ENCODE measurements at regions not wholly inside any gene's neighbourhood (a gene's known extent, or its start where the extent isn't known, plus 50 kb on each side); places are given as distances from the start of the nearest gene placed in this dataset.
"Not testable (repeated sequence)": the region's sequence is repeated elsewhere in the genome, so short reads cannot be mapped to it uniquely, and the experiment has no call there.

DNA sequence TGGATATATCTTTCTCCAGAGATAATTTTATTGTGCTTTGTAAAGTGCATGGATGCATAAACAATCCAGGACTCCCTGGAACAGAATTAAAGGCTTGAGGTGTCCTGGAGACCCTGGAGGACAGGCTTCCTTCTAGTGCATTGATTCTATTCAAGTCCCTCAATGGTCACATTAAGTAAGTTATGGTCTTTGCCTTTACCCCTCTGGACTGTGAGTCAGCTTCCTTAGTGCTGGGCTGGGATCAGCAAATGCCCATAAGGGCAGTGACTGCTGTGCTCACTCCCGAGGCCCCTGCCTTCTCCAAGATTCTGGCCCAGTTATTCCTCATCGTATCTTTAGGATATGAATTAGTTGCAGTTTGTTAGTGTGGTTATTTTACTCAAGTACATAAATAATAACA, 178.7 kb upstream of the PRSS58 start:
- TF ChIP-seq, protein P1, sequence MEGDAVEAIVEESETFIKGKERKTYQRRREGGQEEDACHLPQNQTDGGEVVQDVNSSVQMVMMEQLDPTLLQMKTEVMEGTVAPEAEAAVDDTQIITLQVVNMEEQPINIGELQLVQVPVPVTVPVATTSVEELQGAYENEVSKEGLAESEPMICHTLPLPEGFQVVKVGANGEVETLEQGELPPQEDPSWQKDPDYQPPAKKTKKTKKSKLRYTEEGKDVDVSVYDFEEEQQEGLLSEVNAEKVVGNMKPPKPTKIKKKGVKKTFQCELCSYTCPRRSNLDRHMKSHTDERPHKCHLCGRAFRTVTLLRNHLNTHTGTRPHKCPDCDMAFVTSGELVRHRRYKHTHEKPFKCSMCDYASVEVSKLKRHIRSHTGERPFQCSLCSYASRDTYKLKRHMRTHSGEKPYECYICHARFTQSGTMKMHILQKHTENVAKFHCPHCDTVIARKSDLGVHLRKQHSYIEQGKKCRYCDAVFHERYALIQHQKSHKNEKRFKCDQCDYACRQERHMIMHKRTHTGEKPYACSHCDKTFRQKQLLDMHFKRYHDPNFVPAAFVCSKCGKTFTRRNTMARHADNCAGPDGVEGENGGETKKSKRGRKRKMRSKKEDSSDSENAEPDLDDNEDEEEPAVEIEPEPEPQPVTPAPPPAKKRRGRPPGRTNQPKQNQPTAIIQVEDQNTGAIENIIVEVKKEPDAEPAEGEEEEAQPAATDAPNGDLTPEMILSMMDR (IDR thresholded peaks at IDR 0.05), result no peak
- no peak for DNase-seq
- no peak for ATAC-seq
- intact Hi-C loops (cut with DNase I, micrococcal nuclease), result no loop called here
- H3K36me3 ChIP-seq (ENCODE audit: low read depth), result no peaks in the 10 kb centered on the region
- no peak overlapping the region for H3K4me3 ChIP-seq
- no peaks in the 10 kb centered on the region for H3K4me1 ChIP-seq (ENCODE audit: low read depth)
- H3K9me3 ChIP-seq, result no peaks in the 10 kb centered on the region

DNA sequence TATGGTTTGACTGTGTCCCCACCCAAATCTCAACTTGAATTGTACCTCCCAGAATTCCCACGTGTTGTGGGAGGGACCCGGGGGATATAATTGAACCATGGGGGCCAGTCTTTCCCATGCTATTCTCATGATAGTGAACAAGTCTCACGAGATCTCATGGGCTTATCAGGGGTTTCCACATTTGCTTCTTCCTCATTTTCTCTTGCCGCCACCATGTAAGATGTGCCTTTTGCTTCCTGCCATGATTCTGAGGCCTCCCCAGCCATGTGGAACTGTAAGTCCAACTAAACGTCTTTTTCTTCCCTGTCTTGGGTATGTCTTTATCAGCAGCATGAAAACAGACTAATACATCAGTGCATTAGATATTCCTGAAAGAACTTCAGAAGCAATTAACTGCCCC, 177.7 kb upstream of the PRSS58 start:
- H3K4me3 ChIP-seq; H3K9me3 ChIP-seq; H3K4me1 ChIP-seq (ENCODE audit: low read depth); H3K36me3 ChIP-seq (ENCODE audit: low read depth); ATAC-seq; intact Hi-C loops (cut with DNase I, micrococcal nuclease); DNase-seq: not testable (repeated sequence)

DNA sequence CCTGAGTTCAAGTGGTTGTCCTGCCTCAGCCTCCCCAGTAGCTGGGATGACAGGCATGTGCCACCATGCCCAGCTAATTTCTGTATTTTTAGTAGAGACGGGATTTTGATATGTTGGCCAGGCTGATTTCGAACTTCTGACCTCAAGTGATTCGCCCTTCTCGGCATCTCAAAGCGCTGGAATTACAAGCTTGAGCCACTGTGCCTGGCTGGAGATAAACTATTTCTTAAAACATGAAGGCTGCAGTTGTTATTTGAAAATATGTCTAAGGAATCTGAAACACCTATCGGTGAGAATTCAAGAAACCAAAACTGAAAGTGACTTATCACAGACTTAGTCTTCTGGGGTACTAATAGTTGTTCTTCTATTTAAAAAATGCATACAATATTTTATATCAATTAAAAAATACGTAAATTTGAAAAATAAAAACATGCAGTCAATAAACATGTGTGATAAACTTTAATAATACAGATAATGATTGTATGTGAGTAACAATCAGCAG, 176.9 kb upstream of the PRSS58 start:
- ATAC-seq (no peak), DNase-seq (no peak)
- Histone ChIP-seq H3K4me3 (no peak overlapping the region), H3K4me1 (ENCODE audit: low read depth) (no peaks in the 10 kb centered on the region), H3K9me3 (no peaks in the 10 kb centered on the region), H3K36me3 (ENCODE audit: low read depth) (no peaks in the 10 kb centered on the region)
- intact Hi-C loops (cut with DNase I, micrococcal nuclease), result no loop called here
- TF ChIP-seq, protein P1 (IDR thresholded peaks at IDR 0.05), result no peak

DNA sequence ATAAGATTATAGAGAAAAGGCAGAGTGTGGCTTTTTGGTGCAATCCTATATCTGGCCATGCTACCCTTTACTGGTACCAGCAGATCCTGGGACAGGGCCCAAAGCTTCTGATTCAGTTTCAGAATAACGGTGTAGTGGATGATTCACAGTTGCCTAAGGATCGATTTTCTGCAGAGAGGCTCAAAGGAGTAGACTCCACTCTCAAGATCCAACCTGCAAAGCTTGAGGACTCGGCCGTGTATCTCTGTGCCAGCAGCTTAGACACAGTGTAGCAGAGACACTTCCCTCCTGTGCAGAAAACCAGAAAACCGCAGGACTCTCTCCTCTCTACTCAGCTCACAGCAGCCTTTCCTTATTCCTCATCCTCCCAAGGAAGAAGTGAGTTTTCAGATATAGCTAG, 176.3 kb upstream of the PRSS58 start:
- H3K4me1 ChIP-seq (ENCODE audit: low read depth); intact Hi-C loops (cut with DNase I, micrococcal nuclease); H3K36me3 ChIP-seq (ENCODE audit: low read depth); H3K9me3 ChIP-seq; ATAC-seq; H3K4me3 ChIP-seq; DNase-seq: not testable (repeated sequence)

DNA sequence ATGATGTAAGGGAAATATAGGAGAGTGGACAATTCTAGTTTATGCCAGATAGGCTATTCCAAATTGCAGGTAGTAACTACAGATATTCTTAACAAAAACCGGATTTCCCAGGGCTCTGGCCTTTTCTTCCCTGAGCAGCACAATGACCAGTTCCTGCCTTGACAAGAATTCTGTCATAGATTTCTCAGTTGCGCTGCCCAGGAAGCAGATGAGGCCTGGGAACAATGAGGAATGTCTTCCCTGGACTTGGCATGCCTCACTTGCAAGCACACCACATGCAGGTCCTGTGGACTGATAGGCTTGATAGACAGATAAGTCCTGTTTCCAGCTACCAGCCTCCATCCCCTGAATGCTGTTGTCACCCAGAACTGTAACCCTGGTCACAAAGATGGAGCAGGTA, 174.5 kb upstream of the PRSS58 start:
- H3K36me3 ChIP-seq (ENCODE audit: low read depth), result no peaks in the 10 kb centered on the region
- ATAC-seq, result no peak
- no peaks in the 10 kb centered on the region for H3K4me1 ChIP-seq (ENCODE audit: low read depth)
- H3K9me3 ChIP-seq, result no peaks in the 10 kb centered on the region
- no peak overlapping the region for H3K4me3 ChIP-seq
- TF ChIP-seq, protein P1 (IDR thresholded peaks at IDR 0.05), result no peak
- intact Hi-C loops (cut with DNase I, micrococcal nuclease), result no loop called here
- DNase-seq, result no peak

DNA sequence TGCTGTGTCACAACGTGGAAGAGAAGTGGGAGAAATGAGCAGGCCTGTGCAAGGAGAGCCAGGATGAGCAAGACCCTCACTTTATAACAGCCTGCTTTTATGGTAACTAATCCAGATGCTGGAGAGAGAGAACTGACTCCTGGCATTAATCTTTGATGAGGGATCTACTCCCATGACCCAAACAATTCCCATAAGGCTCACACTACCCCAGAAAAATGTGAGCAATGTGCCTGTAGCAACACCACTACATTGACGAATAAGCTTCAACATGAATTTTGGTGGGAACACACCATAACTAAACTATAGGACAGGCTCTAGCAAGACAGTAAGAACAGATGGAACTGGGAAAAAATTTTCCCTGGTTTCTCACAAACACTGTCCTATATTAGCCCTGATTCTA, 173.6 kb upstream of the PRSS58 start:
- no peaks in the 10 kb centered on the region for H3K9me3 ChIP-seq
- no peak for ATAC-seq
- no peak for DNase-seq
- intact Hi-C loops (cut with DNase I, micrococcal nuclease), result no loop called here
- H3K36me3 ChIP-seq (ENCODE audit: low read depth), result no peaks in the 10 kb centered on the region
- TF ChIP-seq, protein P1 (IDR thresholded peaks at IDR 0.05), result no peak
- no peak overlapping the region for H3K4me3 ChIP-seq
- no peaks in the 10 kb centered on the region for H3K4me1 ChIP-seq (ENCODE audit: low read depth)

DNA sequence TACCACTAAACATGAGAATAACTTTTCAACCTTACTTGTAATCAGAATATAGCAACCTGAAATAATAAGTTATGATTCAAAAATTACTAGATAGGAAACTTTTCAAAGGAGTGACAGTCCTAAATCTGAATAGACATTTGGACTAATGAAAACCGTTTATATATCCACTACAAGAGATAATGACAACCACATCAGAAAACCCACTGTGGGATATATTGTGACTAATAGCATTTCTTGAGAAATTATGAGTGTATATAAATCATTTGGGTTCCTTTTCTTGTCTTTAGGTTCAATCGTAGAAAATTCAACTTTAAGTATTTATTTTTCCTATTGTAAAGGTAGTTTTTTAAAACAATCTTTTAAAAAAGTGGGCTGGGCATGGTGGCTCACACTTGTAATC, 170.2 kb upstream of the PRSS58 start:
- Histone ChIP-seq H3K9me3 (no peaks in the 10 kb centered on the region), H3K4me3 (no peak overlapping the region), H3K4me1 (ENCODE audit: low read depth) (no peaks in the 10 kb centered on the region), H3K36me3 (ENCODE audit: low read depth) (no peaks in the 10 kb centered on the region)
- DNase-seq (no peak), ATAC-seq (no peak)
- TF ChIP-seq, protein P1 (IDR thresholded peaks at IDR 0.05), result no peak
- intact Hi-C loops (cut with DNase I, micrococcal nuclease), result no loop called here

All from mucosa of descending colon (tissue), 3 donors.